ENCODE measurements at regions not wholly inside any gene's neighbourhood (a gene's known extent, or its start where the extent isn't known, plus 50 kb on each side); places are given as distances from the start of the nearest gene placed in this dataset.

GRCh38 chr12:46107591-46107990 lies 117.2 kb upstream of the SCAF11 start:
- no peak for TF ChIP-seq CTCF (conservative IDR thresholded peaks at IDR 0.05 in 1 of 2, IDR thresholded peaks at IDR 0.05 in 1 of 2; ENCODE audit: extremely low read depth in 1 of 2, insufficient read depth in 1 of 2, low read depth in 1 of 2, low read length in 2 of 2)
- TF ChIP-seq EZH2 (IDR thresholded peaks at IDR 0.05; ENCODE audit: borderline replicate concordance, low read length): no peak

Data from mammary epithelial cell (primary cell).